HG03469 (cell line): ENCODE measurements at regions not wholly inside any gene's neighbourhood (a gene's known extent, or its start where the extent isn't known, plus 50 kb on each side); places are given as distances from the start of the nearest gene placed in this dataset.
"Not testable (repeated sequence)": the region's sequence is repeated elsewhere in the genome, so short reads cannot be mapped to it uniquely, and the experiment has no call there.

ENCODE experiments used
- ATAC-seq: cut with Tn5 transposase; IDR thresholded peaks from one replicate; pipeline ENCODE4 v1.9.1; 2021; ENCODE audit warnings: mild to moderate bottlenecking, moderate library complexity, moderate number of reproducible peaks; ENCODE audit not compliant: unreplicated experiment

GRCh38 chr13:56317841-56318240 lies 822.9 kb upstream of the PRR20A start:
- no peak for ATAC-seq

- no peak for ATAC-seq
Observed at GRCh38 chr13:56332671-56333070, 808.0 kb upstream of the PRR20A start.

GRCh38 chr13:56335775-56336174 lies 804.9 kb upstream of the PRR20A start:
- no peak for ATAC-seq

- no peak for ATAC-seq
Observed at GRCh38 chr13:56338421-56338820, 802.3 kb upstream of the PRR20A start.

GRCh38 chr13:56347014-56347413 lies 793.7 kb upstream of the PRR20A start:
- no peak for ATAC-seq

GRCh38 chr13:56349866-56350265 lies 790.9 kb upstream of the PRR20A start:
- ATAC-seq, result no peak

- no peak for ATAC-seq
Observed at GRCh38 chr13:56351041-56351440, 789.7 kb upstream of the PRR20A start.

- ATAC-seq, result no peak
Observed at GRCh38 chr13:56352361-56352760, 788.4 kb upstream of the PRR20A start.

- ATAC-seq, result no peak
Observed at GRCh38 chr13:56352901-56353300, 787.8 kb upstream of the PRR20A start.

- ATAC-seq, result no peak
Observed at GRCh38 chr13:56356690-56357089, 784.0 kb upstream of the PRR20A start.

GRCh38 chr13:56378566-56378965 lies 762.2 kb upstream of the PRR20A start:
- no peak for ATAC-seq

GRCh38 chr13:56393549-56393948 lies 747.2 kb upstream of the PRR20A start:
- ATAC-seq, result no peak

- ATAC-seq, result no peak
Observed at GRCh38 chr13:56396318-56396717, 744.4 kb upstream of the PRR20A start.

- no peak for ATAC-seq
Observed at GRCh38 chr13:56400774-56401173, 739.9 kb upstream of the PRR20A start.

GRCh38 chr13:56412856-56413255 lies 727.9 kb upstream of the PRR20A start:
- ATAC-seq, result no peak

- ATAC-seq, result no peak
Observed at GRCh38 chr13:56424246-56424645, 716.5 kb upstream of the PRR20A start.

- no peak for ATAC-seq
Observed at GRCh38 chr13:56457535-56458190, 683.1 kb upstream of the PRR20A start.

- ATAC-seq, result no peak
Observed at GRCh38 chr13:56459286-56459685, 681.4 kb upstream of the PRR20A start.

- ATAC-seq, result no peak
Observed at GRCh38 chr13:56501750-56502149, 639.0 kb upstream of the PRR20A start.

GRCh38 chr13:56510836-56511235 lies 629.9 kb upstream of the PRR20A start:
- no peak for ATAC-seq

- ATAC-seq, result not testable (repeated sequence)
Observed at GRCh38 chr13:56512336-56512735, 628.4 kb upstream of the PRR20A start.

GRCh38 chr13:56515441-56515840 lies 625.3 kb upstream of the PRR20A start:
- ATAC-seq, result no peak
